ENCODE measurements at regions not wholly inside any gene's neighbourhood (a gene's known extent, or its start where the extent isn't known, plus 50 kb on each side); places are given as distances from the start of the nearest gene placed in this dataset.

DNA sequence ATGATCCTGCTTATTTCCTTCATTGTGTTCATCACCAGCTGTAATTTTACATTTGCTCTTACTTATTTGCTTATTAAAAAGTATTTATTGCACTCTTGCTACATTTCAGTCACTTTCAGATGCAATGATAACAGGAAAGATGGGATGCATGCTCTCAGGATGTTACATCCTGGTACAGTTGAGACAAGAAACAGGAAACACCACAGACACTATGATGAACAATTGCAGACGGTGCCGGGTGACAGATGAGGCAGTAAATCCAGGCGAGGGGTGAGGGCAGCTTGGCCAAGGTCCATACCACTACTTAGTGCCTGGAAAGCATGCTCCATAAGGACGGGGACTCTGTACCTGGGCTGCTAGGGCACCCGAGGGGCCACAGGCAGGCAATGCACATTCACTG is 156.6 kb upstream of the RAB4A start:
- TF ChIP-seq EZH2phosphoT487 (IDR thresholded peaks at IDR 0.05; ENCODE audit: low read length) (no peak), EZH2 (optimal IDR thresholded peaks at IDR 0.05; ENCODE audit: low read depth, low read length) (no peak)
- TF ChIP-seq, protein P1, sequence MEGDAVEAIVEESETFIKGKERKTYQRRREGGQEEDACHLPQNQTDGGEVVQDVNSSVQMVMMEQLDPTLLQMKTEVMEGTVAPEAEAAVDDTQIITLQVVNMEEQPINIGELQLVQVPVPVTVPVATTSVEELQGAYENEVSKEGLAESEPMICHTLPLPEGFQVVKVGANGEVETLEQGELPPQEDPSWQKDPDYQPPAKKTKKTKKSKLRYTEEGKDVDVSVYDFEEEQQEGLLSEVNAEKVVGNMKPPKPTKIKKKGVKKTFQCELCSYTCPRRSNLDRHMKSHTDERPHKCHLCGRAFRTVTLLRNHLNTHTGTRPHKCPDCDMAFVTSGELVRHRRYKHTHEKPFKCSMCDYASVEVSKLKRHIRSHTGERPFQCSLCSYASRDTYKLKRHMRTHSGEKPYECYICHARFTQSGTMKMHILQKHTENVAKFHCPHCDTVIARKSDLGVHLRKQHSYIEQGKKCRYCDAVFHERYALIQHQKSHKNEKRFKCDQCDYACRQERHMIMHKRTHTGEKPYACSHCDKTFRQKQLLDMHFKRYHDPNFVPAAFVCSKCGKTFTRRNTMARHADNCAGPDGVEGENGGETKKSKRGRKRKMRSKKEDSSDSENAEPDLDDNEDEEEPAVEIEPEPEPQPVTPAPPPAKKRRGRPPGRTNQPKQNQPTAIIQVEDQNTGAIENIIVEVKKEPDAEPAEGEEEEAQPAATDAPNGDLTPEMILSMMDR (IDR thresholded peaks at IDR 0.05; ENCODE audit: low read length), result no peak
- no peak overlapping the region for H3K9ac ChIP-seq (ENCODE audit: low read length)
- H3K4me2 ChIP-seq (ENCODE audit: low read depth, low read length), result no peak overlapping the region
- H4K20me1 ChIP-seq (ENCODE audit: insufficient read depth, low read length), result no peaks in the 10 kb centered on the region
- no peak for DNase-seq
- H3K9me2 ChIP-seq (replicated peaks; ENCODE audit: insufficient read depth, low read length), result no peaks in the 10 kb centered on the region
- H3K36me3 ChIP-seq (replicated peaks; ENCODE audit: insufficient read depth, low read length), result no peaks in the 10 kb centered on the region
- H3K27ac ChIP-seq (ENCODE audit: low read length), result no peak overlapping the region
- no peak overlapping the region for H3K4me3 ChIP-seq (ENCODE audit: low read length)
- no peaks in the 10 kb centered on the region for H3K4me1 ChIP-seq (ENCODE audit: low read length)
- no peaks in the 10 kb centered on the region for H3K9me3 ChIP-seq (replicated peaks; ENCODE audit: insufficient read depth, low read length)
- no peaks in the 10 kb centered on the region for H3K79me2 ChIP-seq (ENCODE audit: low read length)
- H2AFZ ChIP-seq (ENCODE audit: low read length), result no peak overlapping the region
- no peaks in the 10 kb centered on the region for H3K27me3 ChIP-seq (replicated peaks; ENCODE audit: insufficient read depth, low read length)
- no peaks in the 10 kb centered on the region for H3F3A ChIP-seq (ENCODE audit: insufficient read depth, low read length)

DNA sequence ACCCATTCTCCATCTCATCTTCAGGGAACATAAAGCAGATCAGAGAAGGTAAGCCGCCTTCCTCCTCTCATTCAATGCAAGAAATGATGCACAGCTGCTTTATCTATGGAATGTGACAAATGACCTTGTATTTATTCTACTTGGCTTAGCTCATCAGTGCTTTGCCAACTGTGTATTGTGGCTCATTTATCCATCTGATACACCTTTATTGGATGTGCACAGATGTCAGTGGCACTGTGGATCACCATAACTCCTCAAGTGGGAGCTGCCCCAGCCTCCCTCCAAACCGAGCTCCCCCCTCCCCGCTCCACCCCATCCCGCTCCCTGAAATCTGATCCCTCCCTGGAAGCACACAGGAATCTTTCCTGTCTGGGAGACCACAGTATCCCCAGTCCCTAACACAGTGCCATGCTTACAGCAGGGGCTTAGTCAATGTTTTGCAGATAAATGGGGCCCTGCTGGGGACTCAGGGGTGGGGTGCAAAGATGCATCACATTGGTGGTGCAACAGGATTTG is 156.0 kb upstream of the RAB4A start:
- H3K27me3 ChIP-seq (replicated peaks; ENCODE audit: insufficient read depth, low read length), result no peaks in the 10 kb centered on the region
- H3K27ac ChIP-seq (ENCODE audit: low read length), result no peak overlapping the region
- no peak overlapping the region for H3K4me2 ChIP-seq (ENCODE audit: low read depth, low read length)
- no peak overlapping the region for H3K9ac ChIP-seq (ENCODE audit: low read length)
- no peaks in the 10 kb centered on the region for H3K9me2 ChIP-seq (replicated peaks; ENCODE audit: insufficient read depth, low read length)
- no peaks in the 10 kb centered on the region for H3F3A ChIP-seq (ENCODE audit: insufficient read depth, low read length)
- no peaks in the 10 kb centered on the region for H3K79me2 ChIP-seq (ENCODE audit: low read length)
- no peaks in the 10 kb centered on the region for H3K36me3 ChIP-seq (replicated peaks; ENCODE audit: insufficient read depth, low read length)
- TF ChIP-seq EZH2 (optimal IDR thresholded peaks at IDR 0.05; ENCODE audit: low read depth, low read length) (no peak), EZH2phosphoT487 (IDR thresholded peaks at IDR 0.05; ENCODE audit: low read length) (no peak)
- TF ChIP-seq, protein P1 (IDR thresholded peaks at IDR 0.05; ENCODE audit: low read length), result no peak
- H3K9me3 ChIP-seq (replicated peaks; ENCODE audit: insufficient read depth, low read length), result no peaks in the 10 kb centered on the region
- H2AFZ ChIP-seq (ENCODE audit: low read length), result no peak overlapping the region
- no peaks in the 10 kb centered on the region for H3K4me1 ChIP-seq (ENCODE audit: low read length)
- no peaks in the 10 kb centered on the region for H4K20me1 ChIP-seq (ENCODE audit: insufficient read depth, low read length)
- DNase-seq, result no peak
- H3K4me3 ChIP-seq (ENCODE audit: low read length), result no peak overlapping the region

DNA sequence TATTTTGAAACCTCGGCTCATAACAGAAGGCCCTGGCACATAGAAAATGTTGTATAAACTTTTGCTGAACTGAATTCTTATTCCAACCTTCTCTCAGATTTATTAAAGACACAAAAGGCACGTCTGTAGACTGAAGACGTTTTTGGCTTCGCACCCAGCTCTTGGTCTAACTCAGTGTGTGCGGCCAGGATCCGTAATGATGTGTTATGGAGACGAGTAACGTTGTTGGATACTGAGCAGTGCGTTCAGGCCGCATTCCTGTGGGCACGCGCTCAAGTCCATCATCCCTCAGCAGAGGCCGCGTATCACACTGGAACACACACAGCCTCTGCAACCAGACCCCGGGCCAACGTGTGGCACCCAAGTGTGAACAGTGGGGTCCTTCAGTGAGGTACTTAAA is 154.8 kb upstream of the RAB4A start:
- no peaks in the 10 kb centered on the region for H3K9me2 ChIP-seq (replicated peaks; ENCODE audit: insufficient read depth, low read length)
- H3K36me3 ChIP-seq (replicated peaks; ENCODE audit: insufficient read depth, low read length), result no peaks in the 10 kb centered on the region
- no peaks in the 10 kb centered on the region for H3K9me3 ChIP-seq (replicated peaks; ENCODE audit: insufficient read depth, low read length)
- TF ChIP-seq EZH2phosphoT487 (IDR thresholded peaks at IDR 0.05; ENCODE audit: low read length) (no peak), EZH2 (optimal IDR thresholded peaks at IDR 0.05; ENCODE audit: low read depth, low read length) (no peak)
- TF ChIP-seq, protein P1 (IDR thresholded peaks at IDR 0.05; ENCODE audit: low read length), result no peak
- H3K27me3 ChIP-seq (replicated peaks; ENCODE audit: insufficient read depth, low read length), result no peaks in the 10 kb centered on the region
- no peak overlapping the region for H2AFZ ChIP-seq (ENCODE audit: low read length)
- H3K4me1 ChIP-seq (ENCODE audit: low read length), result no peaks in the 10 kb centered on the region
- no peak overlapping the region for H3K4me2 ChIP-seq (ENCODE audit: low read depth, low read length)
- no peaks in the 10 kb centered on the region for H3F3A ChIP-seq (ENCODE audit: insufficient read depth, low read length)
- no peak for DNase-seq
- H3K27ac ChIP-seq (ENCODE audit: low read length), result no peak overlapping the region
- no peak overlapping the region for H3K4me3 ChIP-seq (ENCODE audit: low read length)
- H4K20me1 ChIP-seq (ENCODE audit: insufficient read depth, low read length), result no peaks in the 10 kb centered on the region
- no peak overlapping the region for H3K9ac ChIP-seq (ENCODE audit: low read length)
- H3K79me2 ChIP-seq (ENCODE audit: low read length), result no peaks in the 10 kb centered on the region
